ENCODE measurements at regions not wholly inside any gene's neighbourhood (a gene's known extent, or its start where the extent isn't known, plus 50 kb on each side); places are given as distances from the start of the nearest gene placed in this dataset.

GRCh38 chr1:215287362-215287761 lies 204.8 kb downstream of the KCNK2 start:
- TF ChIP-seq EP300 (IDR thresholded peaks at IDR 0.05; ENCODE audit: low read depth), result no peak
- TF ChIP-seq POLR2A (IDR thresholded peaks at IDR 0.05), result no peak
- no peak for TF ChIP-seq POLR2AphosphoS5 (IDR thresholded peaks at IDR 0.05)
- TF ChIP-seq, protein P1, sequence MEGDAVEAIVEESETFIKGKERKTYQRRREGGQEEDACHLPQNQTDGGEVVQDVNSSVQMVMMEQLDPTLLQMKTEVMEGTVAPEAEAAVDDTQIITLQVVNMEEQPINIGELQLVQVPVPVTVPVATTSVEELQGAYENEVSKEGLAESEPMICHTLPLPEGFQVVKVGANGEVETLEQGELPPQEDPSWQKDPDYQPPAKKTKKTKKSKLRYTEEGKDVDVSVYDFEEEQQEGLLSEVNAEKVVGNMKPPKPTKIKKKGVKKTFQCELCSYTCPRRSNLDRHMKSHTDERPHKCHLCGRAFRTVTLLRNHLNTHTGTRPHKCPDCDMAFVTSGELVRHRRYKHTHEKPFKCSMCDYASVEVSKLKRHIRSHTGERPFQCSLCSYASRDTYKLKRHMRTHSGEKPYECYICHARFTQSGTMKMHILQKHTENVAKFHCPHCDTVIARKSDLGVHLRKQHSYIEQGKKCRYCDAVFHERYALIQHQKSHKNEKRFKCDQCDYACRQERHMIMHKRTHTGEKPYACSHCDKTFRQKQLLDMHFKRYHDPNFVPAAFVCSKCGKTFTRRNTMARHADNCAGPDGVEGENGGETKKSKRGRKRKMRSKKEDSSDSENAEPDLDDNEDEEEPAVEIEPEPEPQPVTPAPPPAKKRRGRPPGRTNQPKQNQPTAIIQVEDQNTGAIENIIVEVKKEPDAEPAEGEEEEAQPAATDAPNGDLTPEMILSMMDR (IDR thresholded peaks at IDR 0.05), result no peak
- intact Hi-C loops (cut with DNase I; ENCODE audit: low total_unique reads) (no loop called here), in situ Hi-C loops (cut with MboI; ENCODE audit: low pct_ligation_motif_present in 1 of 4, low pct_unique_long_range_greater_than_20kb in 1 of 4, low sequenced_read_pairs in 3 of 4) (no loop called here)
- Histone ChIP-seq H3K36me3 (no peaks in the 10 kb centered on the region), H3K4me3 (no peak overlapping the region), H3K4me1 (no peaks in the 10 kb centered on the region), H3K27ac (no peak overlapping the region), H3K9me3 (no peaks in the 10 kb centered on the region), H3K27me3 (no peaks in the 10 kb centered on the region)
- WGBS, 2 donors (ENCODE audit: low coverage in 1 of 2), result 27 to 40% methylated on average over 1 to 2 of the region's 2 CpGs
- DNase-seq, result no peak

DNA sequence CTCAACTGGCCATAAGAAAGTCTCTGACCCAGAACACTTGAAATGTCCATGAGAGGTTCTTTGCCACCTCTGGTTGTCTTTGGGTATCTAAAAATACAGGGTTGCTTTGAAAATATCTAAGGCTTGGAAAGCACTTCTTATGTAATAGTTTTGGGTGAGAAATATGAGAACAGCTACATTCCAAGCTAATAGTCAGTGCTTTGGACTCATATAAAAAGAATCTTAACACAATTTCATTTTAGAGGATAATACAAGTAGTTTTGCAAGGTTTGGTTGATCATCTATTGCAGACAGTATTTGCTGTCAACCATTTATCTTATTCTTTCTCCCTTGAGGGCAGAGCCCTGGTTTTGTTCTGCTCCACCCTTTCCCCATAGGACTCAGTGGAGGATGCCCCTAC lies 207.5 kb downstream of the KCNK2 start:
- Histone ChIP-seq H3K27me3 (no peaks in the 10 kb centered on the region), H3K36me3 (no peaks in the 10 kb centered on the region), H3K9me3 (peaks cover 0 to 7% of the 10 kb centered on the region in 2 donors), H3K4me3 (no peak overlapping the region), H3K4me1 (no peaks in the 10 kb centered on the region), H3K27ac (no peak overlapping the region)
- no peak for DNase-seq
- intact Hi-C loops (cut with DNase I; ENCODE audit: low total_unique reads) (no loop called here), in situ Hi-C loops (cut with MboI; ENCODE audit: low pct_ligation_motif_present in 1 of 4, low pct_unique_long_range_greater_than_20kb in 1 of 4, low sequenced_read_pairs in 3 of 4) (no loop called here)
- TF ChIP-seq EP300 (IDR thresholded peaks at IDR 0.05; ENCODE audit: low read depth) (no peak), POLR2AphosphoS5 (IDR thresholded peaks at IDR 0.05) (no peak), POLR2A (IDR thresholded peaks at IDR 0.05) (no peak)
- TF ChIP-seq, protein P1 (IDR thresholded peaks at IDR 0.05), result no peak

GRCh38 chr1:215292932-215293331 lies 210.4 kb downstream of the KCNK2 start:
- in situ Hi-C loops (cut with MboI; ENCODE audit: low pct_ligation_motif_present in 1 of 4, low pct_unique_long_range_greater_than_20kb in 1 of 4, low sequenced_read_pairs in 3 of 4), result no loop called here
- intact Hi-C loops (cut with DNase I; ENCODE audit: low total_unique reads), result no loop called here

DNA sequence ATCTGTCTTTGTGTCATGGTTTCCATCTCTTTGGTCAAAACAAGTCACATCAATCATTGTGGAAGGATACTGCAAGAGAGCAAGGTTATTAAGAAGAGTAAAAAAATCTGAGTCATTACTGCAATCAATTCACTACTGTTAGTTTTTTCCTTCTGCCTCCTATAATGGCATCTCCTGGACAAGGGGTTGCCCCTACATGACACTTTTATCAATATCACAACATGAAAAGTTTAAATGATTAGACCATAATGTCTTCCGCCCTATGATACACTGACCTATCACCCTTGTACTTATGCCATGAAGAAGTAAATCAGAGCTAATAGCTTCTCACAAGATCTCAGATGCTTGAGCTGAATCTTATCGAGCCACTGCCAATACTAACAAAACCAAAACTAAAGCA lies 223.9 kb downstream of the KCNK2 start:
- TF ChIP-seq, protein P1 (IDR thresholded peaks at IDR 0.05), result no peak
- TF ChIP-seq POLR2A (IDR thresholded peaks at IDR 0.05) (no peak), EP300 (IDR thresholded peaks at IDR 0.05; ENCODE audit: low read depth) (no peak), POLR2AphosphoS5 (IDR thresholded peaks at IDR 0.05) (no peak)
- Histone ChIP-seq H3K27me3 (no peaks in the 10 kb centered on the region), H3K27ac (no peak overlapping the region), H3K4me1 (no peaks in the 10 kb centered on the region), H3K9me3 (no peaks in the 10 kb centered on the region), H3K36me3 (no peaks in the 10 kb centered on the region), H3K4me3 (no peak overlapping the region)
- no peak for DNase-seq
- 59 to 86% methylated on average over 2 of the region's 2 CpGs for WGBS, 2 donors (ENCODE audit: low coverage in 1 of 2)
- intact Hi-C loops (cut with DNase I; ENCODE audit: low total_unique reads) (no loop called here), in situ Hi-C loops (cut with MboI; ENCODE audit: low pct_ligation_motif_present in 1 of 4, low pct_unique_long_range_greater_than_20kb in 1 of 4, low sequenced_read_pairs in 3 of 4) (no loop called here)

More at GRCh38 chr1:215292932-215293331, 210.4 kb downstream of the KCNK2 start:
- no peaks in the 10 kb centered on the region for H3K36me3 ChIP-seq
- H3K27me3 ChIP-seq, result no peaks in the 10 kb centered on the region
- no peak overlapping the region for H3K27ac ChIP-seq
- no peak for DNase-seq
- H3K4me3 ChIP-seq, result no peak overlapping the region
- no peak for TF ChIP-seq POLR2AphosphoS5 (IDR thresholded peaks at IDR 0.05)
- no peak for TF ChIP-seq EP300 (IDR thresholded peaks at IDR 0.05; ENCODE audit: low read depth)
- no peak for TF ChIP-seq POLR2A (IDR thresholded peaks at IDR 0.05)
- TF ChIP-seq, protein P1 (IDR thresholded peaks at IDR 0.05), result no peak
- no peaks in the 10 kb centered on the region for H3K4me1 ChIP-seq
- H3K9me3 ChIP-seq, result peaks cover 0 to 12% of the 10 kb centered on the region in 2 donors
- WGBS, 2 donors (ENCODE audit: low coverage in 1 of 2), result 56 to 75% methylated on average over 1 of the region's 1 CpG

Measured in transverse colon (tissue), 4 donors.